Activated CD4-positive, alpha-beta T cell treated with anti-CD3 and anti-CD28 coated beads, Interleukin-2, Interleukin-4, amounts not matched to agents 100 ng/mL and 50 ng/mL, durations not matched to agents 16 hours and 8 hours (primary cell): ENCODE measurements at regions not wholly inside any gene's neighbourhood (a gene's known extent, or its start where the extent isn't known, plus 50 kb on each side); places are given as distances from the start of the nearest gene placed in this dataset.
"Not testable (repeated sequence)": the region's sequence is repeated elsewhere in the genome, so short reads cannot be mapped to it uniquely, and the experiment has no call there.

Source experiments
- DNase-seq: peaks from one replicate; pipeline ENCODE4 v3.0.0-alpha.2; 2020; ENCODE audit warnings: low spot score

DNA sequence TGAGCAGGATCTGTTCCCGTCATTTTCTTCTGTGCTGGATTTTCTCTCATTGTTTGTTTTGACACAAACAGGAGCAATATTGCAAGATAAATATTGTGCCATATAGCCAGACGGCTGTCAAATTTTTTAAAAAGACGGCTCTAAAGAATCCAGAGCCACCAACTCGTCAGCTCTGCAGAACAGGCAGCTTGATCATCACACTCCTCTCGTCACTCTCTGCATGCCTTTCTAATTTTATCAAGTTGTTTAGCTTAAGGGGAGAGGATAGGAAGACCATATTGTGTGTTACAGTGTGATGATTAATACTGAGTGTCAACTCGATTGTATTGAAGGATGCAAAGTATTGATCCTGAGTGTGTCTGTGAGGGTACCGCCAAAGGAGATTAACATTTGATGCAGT lies 562.8 kb downstream of the GALC start:
- DNase-seq: no peak

DNA sequence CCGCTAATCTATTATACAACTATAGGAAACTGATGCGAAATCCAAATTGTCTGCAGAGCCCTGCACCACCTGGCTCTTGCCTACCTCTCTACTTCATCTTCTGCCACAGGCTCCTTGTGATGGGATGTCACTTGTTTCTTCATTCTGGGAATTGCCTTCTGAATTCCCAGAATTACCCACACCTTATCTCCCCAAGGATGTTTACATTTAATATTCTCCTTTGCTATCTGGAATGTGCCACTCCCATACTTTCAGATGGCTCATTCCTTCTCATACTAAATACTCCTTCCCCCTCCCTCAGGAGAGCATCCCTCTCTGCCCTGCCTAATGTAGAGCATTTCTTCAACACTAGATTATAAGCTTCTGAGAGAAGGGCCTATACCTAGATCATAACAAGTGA lies 573.1 kb downstream of the GALC start:
- DNase-seq: no peak

DNA sequence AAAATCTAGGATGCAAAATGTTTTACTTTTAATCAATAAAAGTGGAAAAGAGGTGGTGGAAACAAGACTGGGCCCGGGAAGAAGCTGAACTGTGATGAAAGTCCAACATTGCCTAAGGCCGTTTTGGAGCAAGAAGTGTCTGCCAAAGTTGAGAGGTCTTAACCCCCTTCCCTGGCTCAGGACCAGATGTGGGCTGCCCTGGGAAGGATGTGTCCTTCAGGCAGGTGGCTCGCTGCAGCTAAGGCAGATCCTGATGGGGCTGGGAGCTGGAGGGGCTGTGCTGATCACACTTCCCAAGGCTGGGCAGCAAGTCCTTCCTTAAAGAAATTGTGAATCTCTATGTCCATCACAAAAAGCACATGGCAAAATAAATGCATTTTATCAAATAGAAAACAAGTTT lies 581.6 kb downstream of the GALC start:
- no peak for DNase-seq

DNA sequence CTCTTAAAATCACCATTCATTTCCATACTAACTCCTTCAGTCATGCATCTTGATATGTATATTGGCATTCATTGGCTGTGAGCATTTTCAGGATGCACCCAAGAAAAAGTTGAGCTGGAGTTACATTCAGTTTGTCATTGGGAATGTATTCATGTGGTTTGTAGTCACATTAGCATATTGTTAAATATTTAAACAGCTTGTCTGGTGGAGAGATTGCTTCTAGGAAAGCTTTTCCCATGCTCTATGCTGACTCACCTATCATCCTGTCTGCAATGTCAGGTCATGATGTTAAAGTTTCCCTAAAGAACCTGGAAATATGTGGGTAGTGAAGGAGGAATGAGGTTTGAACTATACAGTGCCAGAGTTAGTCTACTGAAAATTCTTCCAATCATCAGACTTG lies 583.6 kb downstream of the GALC start:
- DNase-seq: no peak

DNA sequence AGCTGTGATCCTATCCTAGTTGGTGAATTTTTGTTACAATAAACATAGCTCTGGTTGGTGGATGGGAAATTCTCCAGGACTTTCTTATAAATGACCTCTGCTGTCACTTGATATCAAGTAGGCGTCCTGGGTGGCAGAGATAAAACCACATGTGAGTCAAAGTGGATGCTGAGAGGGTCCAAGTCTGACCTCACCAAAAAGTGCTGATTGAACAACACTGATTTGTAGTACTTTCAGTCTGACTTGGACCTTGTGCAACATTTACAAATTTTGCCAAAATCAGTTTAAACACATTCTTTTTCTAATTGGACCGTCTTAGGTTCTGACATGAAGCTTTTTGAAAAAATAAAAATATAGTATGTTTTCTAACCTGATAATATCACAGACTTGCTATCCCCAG lies 585.6 kb downstream of the GALC start:
- DNase-seq: no peak

DNA sequence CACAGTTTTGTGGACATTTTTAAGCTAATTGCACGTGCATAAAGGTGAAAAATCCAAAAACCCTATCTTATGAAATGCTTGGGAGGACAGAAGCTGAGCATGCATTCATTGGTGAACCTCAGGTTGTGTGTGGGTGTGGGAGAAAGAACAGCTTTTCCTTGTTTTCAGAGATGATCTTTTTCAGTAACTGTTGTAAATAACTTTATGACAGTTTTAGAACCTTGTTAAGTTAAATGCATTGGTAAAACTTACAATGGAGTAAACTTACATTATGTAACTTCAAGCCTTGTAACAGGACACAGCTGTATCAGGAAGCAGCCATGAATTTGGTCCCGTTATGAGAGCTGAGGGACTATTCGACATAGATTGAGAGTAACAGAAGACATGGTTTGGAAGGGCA lies 587.4 kb downstream of the GALC start:
- DNase-seq: no peak

DNA sequence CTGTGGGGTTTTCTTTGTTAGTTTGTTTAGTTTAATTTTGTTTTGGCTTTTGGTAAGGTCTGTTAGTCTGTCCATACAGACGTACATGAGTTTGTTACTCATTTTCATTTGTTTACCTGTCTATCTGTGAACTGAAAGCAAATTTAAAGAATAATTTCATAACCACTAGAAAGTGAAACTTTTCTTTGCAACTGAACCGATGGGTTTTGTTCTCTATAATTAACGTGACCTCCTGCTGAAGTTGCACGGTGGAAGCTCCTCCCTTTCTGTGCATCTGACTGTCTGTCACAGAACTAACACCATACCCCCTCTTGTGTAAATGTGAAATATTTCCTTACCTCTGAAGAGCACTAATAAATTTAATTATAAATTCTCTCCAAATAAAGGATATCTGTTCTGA lies 595.5 kb downstream of the GALC start:
- no peak for DNase-seq

DNA sequence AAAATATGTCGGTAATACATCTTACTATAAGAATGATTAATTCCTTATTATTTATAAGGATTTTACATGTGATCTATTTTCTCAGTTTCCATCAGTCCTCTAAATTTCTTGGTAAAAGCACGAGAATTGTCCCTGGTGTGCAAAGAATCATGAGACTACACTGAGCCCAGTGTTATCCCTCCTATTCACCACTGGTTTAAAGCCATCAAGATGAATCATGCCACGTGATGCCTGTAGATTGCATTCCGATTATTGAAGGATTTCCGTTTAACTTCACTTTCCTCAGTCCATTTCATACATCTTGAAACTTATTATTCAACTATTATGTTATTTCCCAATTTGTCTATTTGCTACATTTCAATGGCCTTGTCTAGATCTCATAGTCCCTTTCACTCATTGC lies 601.9 kb downstream of the GALC start:
- DNase-seq: no peak

DNA sequence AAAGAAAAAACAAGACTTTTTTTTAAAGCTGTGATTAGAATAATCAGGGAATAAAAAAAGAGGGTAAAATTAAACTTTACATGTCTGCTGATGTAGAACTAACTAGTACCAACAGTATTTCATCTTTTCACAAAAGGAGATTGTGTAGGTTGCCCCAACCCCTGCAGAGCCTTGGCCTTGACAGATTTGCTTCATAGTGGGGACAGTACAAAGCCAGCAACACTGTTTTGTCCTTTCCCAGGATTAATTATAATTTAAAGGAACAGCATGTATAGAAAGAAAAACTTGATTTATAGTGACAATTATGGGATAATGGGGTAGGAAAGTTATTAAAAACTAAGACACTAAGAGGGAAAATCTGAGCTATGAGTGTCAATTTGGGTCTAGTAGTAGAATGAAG lies 604.0 kb downstream of the GALC start:
- no peak for DNase-seq

DNA sequence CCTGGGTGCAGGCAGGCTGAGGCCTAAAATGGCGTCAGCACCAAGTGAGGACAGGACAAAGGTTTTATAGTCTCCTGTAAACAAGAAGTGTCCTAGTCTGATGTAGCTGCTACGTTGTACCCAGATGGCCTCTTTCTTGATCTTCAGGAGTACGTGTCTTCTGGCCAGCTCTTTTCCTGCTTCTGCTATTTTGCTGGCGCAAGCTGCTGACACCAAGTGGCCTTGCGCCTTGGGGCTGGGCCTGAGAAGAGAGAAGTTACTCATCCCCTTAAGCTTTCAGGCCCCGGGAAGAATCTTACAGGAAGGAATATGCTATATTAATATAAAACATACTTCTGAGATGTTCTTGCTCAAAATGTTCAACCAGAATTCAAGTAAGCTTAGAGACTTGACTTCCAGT lies 605.2 kb downstream of the GALC start:
- no peak for DNase-seq

DNA sequence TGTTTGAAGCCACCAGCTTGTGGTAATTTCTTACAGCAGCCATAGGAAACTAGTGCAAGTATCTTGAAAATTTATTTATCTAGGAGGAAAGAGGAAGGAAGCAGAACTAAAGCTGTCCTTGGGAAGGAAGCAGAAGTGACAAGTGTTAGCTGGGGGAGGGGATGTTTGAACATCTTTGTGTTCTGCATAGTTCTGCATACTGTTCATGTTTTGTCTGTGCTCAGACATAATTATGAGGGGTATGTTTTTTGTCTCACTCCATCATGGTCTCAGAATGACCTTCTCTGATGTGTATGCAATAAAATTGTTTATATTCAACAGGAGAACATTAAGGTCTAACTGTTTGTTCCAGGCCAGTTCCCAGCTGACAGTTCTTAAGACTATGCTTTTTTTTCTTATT lies 606.5 kb downstream of the GALC start:
- DNase-seq: no peak

DNA sequence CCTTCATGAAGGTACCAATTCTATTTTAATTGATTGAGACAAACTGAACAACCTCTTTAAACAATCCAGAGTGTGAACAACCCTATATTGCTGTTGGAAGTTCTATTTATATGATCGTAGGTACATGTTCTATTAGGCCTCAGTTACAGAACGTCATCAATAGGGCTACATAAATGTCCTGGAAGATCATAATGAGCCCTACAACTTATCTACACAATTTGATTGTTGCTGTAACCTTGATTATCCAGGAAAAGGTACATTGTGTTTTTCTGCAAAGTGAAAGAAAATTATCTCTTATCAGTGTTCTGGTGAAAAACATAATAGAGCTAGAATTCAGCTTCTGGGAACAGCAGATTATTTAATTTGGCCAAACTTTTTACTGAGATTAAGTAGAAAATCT lies 612.9 kb downstream of the GALC start:
- no peak for DNase-seq

DNA sequence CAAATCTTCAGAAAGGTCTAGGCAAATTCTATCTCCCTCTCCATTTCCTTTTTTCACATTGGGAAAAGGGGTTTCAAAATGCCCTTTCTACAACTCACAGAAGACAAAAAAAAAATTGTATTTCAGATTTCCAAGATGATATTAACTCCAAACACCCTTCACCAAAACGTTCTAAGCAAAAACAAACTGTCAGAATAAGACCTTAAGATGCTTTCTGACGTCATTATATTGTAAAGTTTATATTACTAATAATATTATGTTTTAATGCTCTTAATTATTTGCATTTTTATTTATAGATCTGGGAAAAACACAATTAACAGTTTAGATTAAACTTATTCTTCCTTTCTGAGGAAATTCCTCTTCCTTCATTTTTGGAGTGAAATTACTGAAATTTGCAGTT lies 624.2 kb downstream of the GALC start:
- DNase-seq: no peak

DNA sequence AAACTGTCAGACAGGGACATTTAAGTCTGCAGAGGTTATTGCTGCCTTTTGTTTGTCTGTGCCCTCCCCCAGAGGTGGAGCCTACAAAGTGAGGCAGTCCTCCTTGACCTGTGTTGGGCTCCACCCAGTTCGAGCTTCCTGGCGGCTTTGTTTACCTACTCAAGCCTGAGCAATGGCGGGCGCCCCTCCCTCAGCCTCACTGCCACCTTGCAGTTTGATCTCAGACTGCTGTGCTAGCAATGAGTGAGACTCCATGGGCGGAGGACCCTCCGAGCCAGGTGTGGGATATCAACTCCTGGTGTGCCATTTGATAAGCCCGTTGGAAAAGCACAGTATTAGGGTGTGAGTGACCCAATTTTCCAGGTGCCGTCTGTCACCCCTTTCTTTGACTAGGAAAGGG lies 632.7 kb downstream of the GALC start:
- not testable (repeated sequence) for DNase-seq

DNA sequence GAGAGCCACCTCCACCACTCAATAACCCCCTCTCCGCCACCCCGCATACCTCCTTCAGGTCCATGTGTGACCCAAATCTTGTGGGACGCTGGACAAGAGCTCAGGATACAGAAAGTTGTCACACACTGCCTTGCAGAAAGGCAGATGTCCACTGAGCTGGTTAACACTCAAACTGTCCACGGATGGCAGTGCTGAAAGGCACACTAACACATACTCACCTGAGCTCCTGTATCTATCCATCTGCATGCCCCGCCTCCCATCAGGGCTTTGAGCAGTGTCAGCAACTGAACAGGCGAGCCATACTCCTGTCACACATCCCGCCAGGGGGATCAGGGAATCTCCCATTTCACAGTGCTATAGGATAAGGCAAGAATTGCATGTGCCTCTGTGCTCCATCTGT lies 642.0 kb downstream of the GALC start:
- DNase-seq: no peak

DNA sequence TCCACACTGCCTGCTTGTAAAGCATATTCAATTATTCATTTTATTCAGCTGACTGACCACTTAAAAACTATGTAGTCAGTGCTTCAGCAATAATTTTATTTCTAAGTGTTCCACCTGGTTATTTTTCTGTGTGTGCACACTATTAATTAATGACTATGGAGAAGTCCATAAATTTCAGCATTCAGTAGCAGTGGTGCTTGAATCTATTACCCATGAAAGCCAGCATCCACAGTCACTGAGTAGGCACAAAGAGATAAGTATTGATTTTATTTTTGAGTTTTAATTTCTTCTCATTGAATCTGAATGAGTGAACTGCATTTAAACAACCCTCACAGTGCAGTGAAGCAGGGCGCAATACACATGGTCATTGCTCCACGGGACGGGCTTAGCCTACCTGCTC lies 643.1 kb downstream of the GALC start:
- DNase-seq: no peak

DNA sequence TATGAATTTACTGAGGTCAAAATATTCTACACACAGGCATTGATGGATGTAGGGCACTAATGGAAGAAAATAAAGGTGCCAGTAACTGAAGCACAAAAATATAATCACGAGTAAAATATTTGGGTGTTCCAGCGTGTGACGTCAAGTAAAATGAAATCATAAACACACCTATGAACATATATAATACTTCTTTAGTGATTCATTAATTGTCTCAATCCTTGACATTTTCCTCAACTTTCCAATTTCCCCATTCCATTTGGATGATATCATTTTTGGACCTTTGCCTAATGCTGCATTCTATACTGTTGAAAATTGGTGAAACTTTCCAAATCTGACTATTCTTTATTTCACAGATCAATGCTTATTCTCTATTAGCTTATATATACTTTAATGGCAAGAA lies 649.3 kb downstream of the GALC start:
- no peak for DNase-seq

DNA sequence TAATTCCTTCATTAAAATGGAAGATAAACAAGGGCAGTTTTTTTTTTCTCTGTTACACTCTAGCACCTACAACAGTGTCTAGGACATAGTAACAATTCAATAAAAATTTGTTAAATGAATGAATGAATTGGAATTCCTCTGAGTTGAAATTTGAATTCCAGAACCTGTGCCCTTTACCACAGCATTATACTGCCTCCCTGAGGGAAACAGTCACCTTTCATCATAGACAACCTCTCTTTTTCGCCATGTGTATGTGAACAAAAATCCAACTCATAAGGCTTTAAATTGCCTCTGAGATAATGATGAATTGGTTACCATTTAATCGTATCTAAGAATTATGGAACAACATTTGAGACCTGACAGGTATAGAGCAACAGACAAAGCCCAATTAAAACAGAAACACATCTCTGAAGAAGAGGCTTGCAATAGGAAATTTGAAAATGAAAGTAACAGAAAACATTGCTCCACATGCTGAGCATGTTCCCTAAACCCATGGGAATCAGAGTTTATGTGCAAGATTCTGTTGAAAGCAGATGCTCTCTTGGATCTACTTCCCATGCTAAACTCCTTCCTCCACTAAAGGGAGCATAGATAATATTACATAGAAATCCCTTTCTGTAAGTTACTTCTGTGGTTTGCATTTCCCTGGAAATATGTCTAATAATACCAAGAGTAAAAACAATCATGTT lies 657.8 kb downstream of the GALC start:
- no peak for DNase-seq

DNA sequence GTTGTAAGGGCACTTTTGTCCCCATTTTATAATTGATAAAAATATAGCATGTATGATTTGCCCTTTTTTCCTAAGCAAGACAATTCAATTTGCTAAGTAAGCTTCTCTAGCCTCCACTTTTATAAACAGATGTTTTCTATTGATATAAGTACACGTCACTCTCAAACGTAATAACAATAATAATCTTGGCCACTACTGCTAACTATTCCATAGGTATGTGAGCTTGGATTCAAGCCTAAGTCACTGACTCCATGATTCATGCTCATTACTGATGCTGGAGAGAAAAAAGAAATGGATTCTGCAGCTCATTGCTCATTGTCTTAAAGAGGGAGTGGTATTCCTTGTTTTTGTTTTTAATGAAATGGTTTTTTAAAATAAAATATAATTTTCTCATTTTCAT lies 661.0 kb downstream of the GALC start:
- no peak for DNase-seq

DNA sequence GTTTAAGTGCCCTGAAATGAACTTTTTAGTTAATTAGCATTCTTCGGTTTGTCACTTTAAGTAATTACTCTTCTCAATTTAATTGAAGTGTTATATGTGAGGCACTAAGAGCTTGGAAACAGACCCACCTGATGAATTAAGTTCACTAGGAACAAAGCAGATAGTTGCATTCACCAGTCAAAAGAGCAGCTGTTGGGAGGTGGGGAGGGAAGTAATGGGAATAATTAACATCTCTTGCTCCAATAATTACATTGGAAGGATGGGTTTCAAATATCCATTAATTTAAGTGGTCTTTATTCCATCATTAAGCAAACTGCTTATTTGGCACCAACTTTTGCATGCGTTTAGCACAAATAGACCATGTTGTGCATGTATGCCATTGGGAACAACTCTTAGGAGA lies 667.2 kb downstream of the GALC start:
- no peak for DNase-seq

DNA sequence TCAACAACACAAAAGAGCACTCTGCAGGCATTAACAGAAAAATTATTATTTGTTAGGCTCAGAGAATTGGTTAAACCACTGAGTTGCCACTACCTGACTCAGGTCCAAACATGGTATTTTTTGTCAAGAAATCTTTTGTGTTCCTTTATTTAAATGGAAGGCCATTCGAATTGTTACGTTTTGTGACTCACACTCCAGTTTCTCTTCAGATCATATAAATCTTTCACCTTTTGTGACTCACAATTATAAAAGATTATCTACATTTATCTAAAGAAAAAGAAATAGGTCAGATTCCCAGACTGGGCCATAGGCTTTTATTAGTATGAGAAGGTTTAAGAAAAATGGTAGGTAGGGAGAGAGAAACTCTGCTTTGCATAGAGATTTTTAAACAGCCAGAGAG lies 669.8 kb downstream of the GALC start:
- no peak for DNase-seq

DNA sequence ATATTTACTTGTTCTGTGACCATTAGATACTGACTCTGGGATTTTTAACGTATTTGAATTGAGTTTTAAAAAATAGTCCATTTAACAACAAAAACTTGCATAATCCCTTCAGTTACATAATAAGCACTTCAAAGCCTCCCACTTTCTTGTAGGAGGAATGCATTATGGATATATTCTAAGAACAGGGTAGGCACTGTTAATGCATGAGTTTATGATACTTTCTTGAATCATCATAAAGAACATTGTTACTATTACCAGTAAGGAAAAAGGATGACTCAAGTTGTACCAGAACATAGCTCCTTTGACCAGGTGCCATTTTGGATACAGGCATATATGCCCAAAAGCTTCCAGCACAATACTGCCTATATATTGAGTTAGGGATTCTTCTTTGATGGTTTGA lies 671.4 kb downstream of the GALC start:
- DNase-seq: no peak

DNA sequence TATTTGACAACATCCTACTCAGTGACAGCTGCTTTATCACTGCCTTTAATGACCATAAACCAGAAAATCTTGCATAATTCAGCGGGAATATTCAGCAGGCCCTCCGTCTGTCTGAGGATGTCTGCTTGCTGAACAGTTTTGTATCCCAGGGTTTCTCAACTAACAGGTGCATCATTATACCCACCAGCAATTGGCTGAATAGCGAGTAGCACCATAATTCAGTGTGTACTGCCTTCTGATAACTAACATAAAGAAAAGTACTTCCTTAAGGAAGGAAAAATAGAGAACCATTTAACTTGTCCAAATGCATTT lies 680.1 kb downstream of the GALC start:
- DNase-seq: no peak

DNA sequence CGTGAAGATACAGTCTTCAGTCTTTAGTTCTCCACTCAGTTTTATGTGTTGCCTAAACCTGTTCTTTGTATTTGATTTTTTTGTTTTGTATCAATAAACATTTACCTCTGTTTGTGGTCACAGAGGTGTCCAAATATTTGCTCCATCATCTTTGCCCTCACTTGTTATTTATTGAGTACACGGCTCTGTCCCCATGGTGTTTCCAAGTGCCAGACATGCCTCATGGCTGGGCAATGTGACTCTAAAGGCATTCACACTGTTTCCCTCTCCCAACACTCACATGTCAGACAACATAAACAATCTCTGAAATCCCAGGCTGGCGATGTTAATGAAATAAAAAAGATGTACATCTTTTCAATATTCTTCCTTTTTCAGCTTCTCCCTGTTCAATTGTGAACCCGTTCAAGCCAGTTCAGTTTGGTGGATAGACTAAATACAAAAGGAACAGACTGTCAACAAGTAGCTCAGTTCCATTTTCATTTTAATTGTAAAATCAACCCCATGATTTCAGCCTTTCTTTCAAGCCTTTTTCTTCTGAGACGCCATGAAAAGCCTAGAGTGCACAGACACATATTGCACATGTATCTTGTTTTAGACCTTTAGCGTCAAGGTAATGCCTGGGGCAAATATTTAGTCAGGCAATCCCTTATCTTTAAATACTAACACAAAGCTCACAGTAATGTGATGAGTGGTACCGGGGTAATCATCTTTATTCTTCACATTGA lies 680.7 kb downstream of the GALC start:
- DNase-seq: no peak
